HG03045 (cell line): ENCODE measurements at regions not wholly inside any gene's neighbourhood (a gene's known extent, or its start where the extent isn't known, plus 50 kb on each side); places are given as distances from the start of the nearest gene placed in this dataset.
A peak's percentile ranks its signal among the peaks of the same experiment; 100 is the strongest.

Experiments
- ATAC-seq: cut with Tn5 transposase; IDR thresholded peaks from one replicate; pipeline ENCODE4 v1.9.1; 2021; ENCODE audit warnings: mild to moderate bottlenecking, moderate library complexity; ENCODE audit not compliant: unreplicated experiment

DNA sequence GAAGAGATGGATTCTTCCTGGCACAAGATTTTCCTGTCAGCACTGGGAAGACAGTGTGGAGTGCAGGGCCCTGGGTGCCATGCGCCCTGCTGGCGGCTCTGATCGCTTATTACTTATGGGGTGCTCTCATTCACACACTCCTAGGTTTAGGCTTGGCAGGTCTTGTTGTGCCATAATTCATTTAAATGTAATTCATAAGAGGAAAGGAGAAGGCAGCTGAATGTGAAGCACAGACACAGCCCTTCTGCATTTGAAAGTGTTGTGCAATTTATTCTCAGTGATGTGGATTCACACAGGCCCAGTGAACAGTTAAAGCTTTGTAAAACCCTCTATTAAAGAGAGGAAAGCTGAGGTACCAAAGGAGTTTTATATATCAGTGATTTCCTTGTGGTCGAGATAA, 249.7 kb downstream of the C4orf33 start:
- no peak for ATAC-seq

GRCh38 chr4:129346036-129346435, 250.1 kb downstream of the C4orf33 start:
- no peak for ATAC-seq

GRCh38 chr4:129346734-129347133, 250.8 kb downstream of the C4orf33 start:
- no peak for ATAC-seq

DNA sequence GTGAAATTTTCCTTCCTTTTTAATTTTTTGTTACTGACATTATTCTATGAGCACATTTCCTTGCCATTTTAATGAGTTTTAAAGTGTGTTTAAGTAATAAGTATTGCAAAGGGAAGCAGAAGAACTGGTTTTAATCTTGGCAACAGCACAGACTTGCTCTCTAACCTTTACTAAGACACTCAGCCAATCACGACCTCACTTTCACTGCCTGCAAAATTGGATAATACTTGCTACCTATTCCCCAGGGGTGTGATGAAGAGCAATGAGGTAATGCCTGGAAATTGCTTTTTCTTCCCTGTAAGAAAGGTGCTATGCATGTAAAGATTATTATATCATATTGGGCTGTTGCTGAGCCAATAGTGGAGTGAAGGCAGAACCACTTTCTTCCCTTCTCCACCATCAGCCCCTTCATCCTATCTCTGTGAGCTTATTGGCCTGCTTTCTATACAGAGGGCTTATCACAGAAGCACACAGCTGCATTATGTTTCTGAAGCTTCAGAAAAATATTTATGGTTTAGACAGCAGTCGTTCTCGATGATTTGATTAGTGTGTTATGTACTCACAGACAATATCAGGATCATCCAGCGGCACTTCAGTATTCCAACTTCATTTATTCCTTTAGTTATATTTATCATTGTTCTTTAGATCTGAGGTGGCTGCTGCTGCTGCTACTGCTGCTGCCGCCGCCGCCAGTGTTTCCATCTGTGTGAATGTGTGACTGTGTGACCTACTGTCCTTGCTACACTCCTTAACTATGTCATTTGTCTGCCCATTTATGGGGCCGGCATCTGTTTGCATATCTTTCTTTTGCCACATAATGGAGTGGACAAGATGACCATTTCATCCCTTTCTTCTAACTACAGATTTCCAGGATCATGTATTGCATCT, 255.1 kb downstream of the C4orf33 start:
- ATAC-seq = no peak

- no peak for ATAC-seq
Measured at GRCh38 chr4:129352480-129352879, 256.5 kb downstream of the C4orf33 start.

DNA sequence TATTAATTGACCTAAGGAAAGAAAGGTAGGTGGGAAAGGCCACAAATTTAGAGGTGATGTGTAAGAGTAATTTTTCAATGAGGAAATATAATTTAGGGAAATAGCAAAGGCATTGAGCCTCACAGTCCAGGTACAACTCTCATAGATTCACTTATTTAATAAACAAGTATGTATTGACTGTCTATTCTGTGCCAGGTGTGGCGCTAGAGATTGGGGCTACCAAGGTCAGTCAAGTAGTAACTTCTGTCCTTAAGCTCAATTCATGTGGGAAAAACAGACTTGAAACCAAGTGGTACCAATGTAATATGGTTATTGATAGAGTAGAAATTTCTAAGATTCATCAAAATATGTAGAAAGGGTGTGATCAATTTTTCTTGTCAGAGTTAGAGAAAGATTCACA, 257.5 kb downstream of the C4orf33 start:
- ATAC-seq = no peak

DNA sequence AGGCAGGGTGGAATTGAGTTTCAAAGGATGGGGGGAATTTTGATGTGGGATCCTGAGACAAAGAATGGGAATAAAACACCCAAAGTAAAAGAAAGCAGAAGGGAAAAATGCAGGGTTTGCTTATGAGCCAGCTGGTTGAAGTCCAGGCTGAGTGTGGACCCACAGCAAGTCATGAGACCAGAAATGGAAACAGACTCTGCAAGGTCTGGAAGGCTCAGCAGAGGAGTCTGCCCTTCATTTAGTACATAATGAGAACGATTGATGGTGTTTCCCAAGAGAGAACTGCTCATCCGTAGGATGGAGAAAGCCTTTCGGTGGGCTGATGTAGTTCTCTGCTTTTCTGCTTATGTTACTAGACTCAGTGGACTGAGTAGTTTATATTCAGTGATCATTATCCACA, 259.1 kb downstream of the C4orf33 start:
- no peak for ATAC-seq

DNA sequence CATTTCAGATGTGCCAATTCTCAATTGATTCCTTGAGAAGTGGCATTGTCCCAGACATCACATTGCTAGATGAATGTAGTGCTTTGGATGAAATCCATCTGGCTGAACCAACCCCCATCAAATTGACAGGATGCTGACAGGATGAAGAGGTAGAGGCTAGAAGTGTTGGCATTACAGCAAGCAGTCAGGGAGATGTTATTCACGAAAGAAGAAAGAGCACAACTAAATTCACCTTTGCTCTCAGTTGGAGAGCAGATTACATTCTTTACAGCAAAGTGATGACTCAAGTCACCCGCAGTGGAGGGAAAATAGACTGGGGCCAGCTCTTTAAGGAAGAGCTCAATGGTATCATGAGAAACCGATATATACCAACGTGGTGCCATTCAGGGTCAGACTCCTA, 259.6 kb downstream of the C4orf33 start:
- ATAC-seq = no peak

GRCh38 chr4:129358571-129358970, 262.6 kb downstream of the C4orf33 start:
- ATAC-seq = no peak

DNA sequence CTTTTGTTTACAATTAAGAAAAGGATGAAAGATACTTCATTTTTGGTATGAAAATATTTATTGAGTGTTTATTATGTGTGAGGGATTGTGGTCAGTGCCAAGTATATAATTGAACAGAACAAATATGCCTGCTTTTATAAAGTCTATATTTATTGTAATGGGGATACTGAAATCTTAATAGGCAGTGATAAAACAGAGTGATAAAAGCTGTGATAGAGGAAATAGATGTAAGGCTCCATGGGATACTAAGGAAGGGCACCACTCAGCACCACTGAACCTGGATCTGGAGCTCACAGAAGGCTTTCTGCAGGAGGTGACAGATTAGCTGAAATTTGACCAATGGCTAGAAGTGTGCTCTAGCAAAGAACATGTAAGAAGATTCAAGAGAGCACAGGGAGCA, 263.5 kb downstream of the C4orf33 start:
- ATAC-seq = no peak

DNA sequence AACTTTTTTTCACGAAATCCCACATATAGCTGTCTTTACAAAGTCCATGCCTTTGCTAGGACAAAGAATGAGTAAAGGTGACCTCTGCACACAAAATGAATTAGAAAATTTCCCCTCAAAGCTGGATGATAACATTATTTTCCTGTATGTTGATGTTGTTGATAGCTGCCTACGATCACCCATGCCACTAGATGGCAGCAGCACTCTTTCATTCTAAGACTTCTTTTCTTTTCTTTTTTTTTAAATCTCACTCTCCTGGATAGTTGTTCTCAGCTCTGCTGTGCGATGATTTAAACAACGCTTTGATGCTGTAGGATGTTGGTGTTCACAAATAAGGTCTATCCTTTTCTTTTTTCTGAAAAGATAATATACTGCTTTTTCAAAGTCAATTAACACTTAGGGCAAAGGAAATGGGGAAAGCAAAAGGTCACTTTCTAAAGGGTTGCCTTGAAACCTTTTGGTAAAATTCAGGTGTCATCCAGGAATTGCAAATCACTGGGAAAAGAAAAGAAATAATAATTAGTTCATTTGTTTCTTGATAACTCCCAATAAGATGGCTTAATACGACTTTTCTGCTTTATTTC, 266.8 kb downstream of the C4orf33 start:
- peak; percentile 67 for ATAC-seq

GRCh38 chr4:129364747-129365452, 268.9 kb downstream of the C4orf33 start:
- ATAC-seq = no peak

GRCh38 chr4:129369361-129370010, 273.5 kb downstream of the C4orf33 start:
- ATAC-seq = no peak

DNA sequence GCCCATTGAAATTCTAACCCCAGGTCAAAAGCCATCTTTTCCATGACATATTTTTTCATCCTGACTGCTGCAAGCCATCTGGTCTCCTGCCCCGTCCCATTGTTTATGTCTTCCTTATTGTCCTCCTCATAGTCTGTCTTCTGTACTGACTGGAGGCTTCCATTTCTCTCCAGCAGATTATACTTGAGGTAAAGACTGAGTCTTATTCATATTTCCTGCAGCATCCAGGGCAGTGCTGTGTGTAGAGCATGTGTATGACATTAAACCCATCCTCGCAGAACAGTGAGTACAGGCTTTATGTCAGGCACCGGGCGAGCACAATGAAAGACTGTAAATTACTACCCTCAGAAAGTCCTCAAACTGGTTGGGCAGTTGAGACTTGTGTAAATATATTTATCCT, 275.1 kb downstream of the C4orf33 start:
- no peak for ATAC-seq

DNA sequence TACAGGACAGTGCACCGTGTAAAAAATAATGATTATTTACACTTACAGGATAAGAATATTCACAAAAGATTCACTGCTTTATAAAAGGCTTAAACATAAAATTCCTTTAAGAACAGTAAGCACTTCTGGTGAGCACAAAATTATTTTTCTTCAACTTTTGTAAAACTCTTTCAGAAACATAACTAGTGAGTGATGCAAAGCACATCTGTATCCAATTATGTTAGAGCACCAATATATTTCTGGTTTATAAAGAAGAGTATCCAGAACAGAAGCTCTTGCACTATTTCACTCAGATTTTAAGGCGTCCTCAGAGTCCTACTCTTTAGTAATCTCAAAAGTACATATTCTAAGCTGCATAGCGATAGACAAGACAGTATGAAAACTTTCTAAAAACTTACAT, 276.0 kb downstream of the C4orf33 start:
- ATAC-seq = no peak

DNA sequence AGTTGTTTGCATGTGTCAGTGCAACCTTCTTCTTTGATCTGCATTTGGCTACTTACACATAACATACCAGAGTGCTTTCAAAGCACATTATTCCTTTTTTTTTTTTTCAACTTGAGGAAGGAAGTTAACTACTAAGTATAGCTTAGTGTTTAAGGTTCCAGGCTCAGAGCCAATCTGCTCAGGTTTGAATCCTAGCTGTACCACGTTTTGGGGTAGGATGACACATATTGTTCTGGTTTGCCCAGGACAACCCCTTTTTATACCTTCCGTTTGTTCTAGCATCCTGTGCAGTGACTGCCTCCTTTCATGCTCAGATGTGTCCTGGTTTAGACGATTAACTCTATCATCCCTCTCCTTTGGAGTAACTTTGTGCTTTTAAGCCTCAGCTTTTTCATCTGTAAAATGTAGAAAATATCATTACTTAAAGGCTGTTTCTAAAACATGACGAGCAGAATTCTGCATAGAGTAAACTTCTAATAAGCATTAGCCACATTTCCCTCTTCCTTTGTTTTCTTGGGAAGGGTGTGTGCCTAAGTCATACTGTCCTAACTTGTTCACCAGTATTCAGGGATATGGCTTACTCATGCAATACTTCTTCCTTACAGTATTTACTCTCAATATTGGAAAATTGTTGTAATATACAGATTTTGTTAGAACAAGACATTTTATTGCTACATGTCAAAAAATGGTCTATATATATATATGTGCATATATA, 281.3 kb downstream of the C4orf33 start:
- no peak for ATAC-seq

GRCh38 chr4:129378364-129378763, 282.4 kb downstream of the C4orf33 start:
- no peak for ATAC-seq

DNA sequence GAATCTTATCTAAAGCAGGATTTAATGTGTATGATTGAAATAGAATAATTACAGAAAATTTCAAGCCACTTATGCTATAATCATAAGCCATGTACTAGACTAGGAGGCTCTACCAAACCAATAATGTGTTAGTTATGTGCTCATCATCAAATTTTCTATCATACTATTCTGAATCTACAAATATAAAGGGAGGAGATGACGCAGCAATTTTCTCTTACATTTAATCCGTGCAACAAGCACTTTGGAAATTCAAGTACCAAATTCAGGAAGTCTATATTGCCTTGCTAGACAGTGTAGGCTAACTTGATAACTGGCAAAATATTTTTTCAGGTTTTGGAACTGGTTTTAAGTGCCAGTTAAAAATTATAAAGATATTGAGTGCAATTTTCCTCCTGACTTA, 283.5 kb downstream of the C4orf33 start:
- ATAC-seq = no peak

GRCh38 chr4:129384974-129385373, 289.0 kb downstream of the C4orf33 start:
- ATAC-seq = no peak

GRCh38 chr4:129387666-129388065, 291.7 kb downstream of the C4orf33 start:
- no peak for ATAC-seq

GRCh38 chr4:129393976-129394375, 298.0 kb downstream of the C4orf33 start:
- ATAC-seq = no peak
